ENCODE measurements at regions not wholly inside any gene's neighbourhood (a gene's known extent, or its start where the extent isn't known, plus 50 kb on each side); places are given as distances from the start of the nearest gene placed in this dataset.

DNA sequence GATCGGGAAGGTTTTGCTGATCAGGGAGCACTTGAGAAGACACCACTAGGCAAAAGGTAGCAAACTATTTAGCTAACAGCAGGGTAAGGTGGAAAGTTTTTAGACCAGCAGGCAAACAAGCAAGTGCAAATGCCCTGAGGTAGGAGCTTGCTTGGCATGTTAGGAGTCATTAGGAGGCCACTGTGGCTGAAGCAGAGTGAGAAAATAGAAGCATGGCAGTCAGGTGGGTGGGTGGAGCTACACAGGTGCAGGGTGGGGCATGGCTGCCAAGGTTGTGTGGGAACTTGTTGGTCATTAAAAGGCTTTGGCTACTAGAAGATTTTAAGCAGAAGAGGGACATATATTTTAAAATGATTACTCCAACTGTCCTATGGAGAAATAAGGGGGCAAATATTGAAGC lies 77.3 kb downstream of the EDN1 start:
- TF ChIP-seq RXRA (IDR thresholded peaks at IDR 0.05; ENCODE audit: insufficient read depth, low read depth, low read length): no peak
- TF ChIP-seq TBP (IDR thresholded peaks at IDR 0.05; ENCODE audit: low read depth, low read length): no peak
- TF ChIP-seq SUZ12 (IDR thresholded peaks at IDR 0.05; ENCODE audit: low read length): no peak

All from H1 (cell line).